K562 (cell line): ENCODE measurements at regions not wholly inside any gene's neighbourhood (a gene's known extent, or its start where the extent isn't known, plus 50 kb on each side); places are given as distances from the start of the nearest gene placed in this dataset.

Experiments
- ATF2 ChIP-seq: sonication (generic); formaldehyde crosslinking; IDR thresholded peaks from 2 replicates; pipeline ENCODE4 v1.8.1; 2022; ENCODE audit warnings: missing genetic modification reagents
- E2F5 ChIP-seq: sonication (generic); formaldehyde crosslinking; IDR thresholded peaks from 2 replicates; pipeline ENCODE4 v1.8.0; 2022; ENCODE audit warnings: mild to moderate bottlenecking, missing genetic modification reagents
- ETV6 ChIP-seq, 3 experiments: fragments of 150-350 bp in 1 of 3; sonication (generic) in 1 of 3; formaldehyde crosslinking in 1 of 3; IDR thresholded peaks; 2 replicates each; pipeline versions ENCODE4 v1.6.1 to v1.8.0; 2014 to 2022; ENCODE audit warnings: borderline replicate concordance in 2 of 3, low read depth in 2 of 3, antibody characterized with exemption in 1 of 3, low read length in 1 of 3, mild to moderate bottlenecking in 1 of 3, missing genetic modification reagents in 1 of 3
- FOXK2 ChIP-seq, 2 experiments: fragments of 450-650 bp; IDR thresholded peaks in 1 of 2; conservative IDR thresholded peaks in 1 of 2; 2 replicates each; pipeline ENCODE4 v1.6.1; 2016; ENCODE audit warnings: low read depth in 2 of 2, mild to moderate bottlenecking in 1 of 2
- GTF3C2 ChIP-seq: IDR thresholded peaks from 3 replicates; pipeline ENCODE4 v1.6.1; 2011; ENCODE audit warnings: borderline replicate concordance, mild to moderate bottlenecking, moderate library complexity; ENCODE audit not compliant: insufficient read length; ENCODE audit errors: extremely low read depth
- HDAC6 ChIP-seq: IDR thresholded peaks from 2 replicates; pipeline ENCODE4 v1.6.1; 2012; ENCODE audit warnings: low read depth, mild to moderate bottlenecking, control low read depth, inconsistent platforms, low read length, moderate library complexity
- HLTF ChIP-seq: fragments of 450-650 bp; IDR thresholded peaks from 2 replicates; pipeline ENCODE4 v1.6.1; 2016
- MAFK ChIP-seq: IDR thresholded peaks from 2 replicates; pipeline ENCODE4 v1.6.1; 2011; ENCODE audit warnings: low read length, improper control_type of control experiment
- POLR2A ChIP-seq: fragments of 450-650 bp; conservative IDR thresholded peaks from 2 replicates; pipeline ENCODE4 v1.6.1; 2016
- RAD21 ChIP-seq, 2 experiments: fragments of 250-450 bp in 1 of 2; fragments of 450-650 bp in 1 of 2; sonication (Bioruptor Pico) in 1 of 2; formaldehyde crosslinking in 1 of 2; IDR thresholded peaks in 1 of 2; conservative IDR thresholded peaks in 1 of 2; 2 replicates each; pipeline versions ENCODE4 v1.4.0 to v1.8.0; 2020 to 2022; ENCODE audit warnings: mild to moderate bottlenecking in 2 of 2, moderate library complexity in 1 of 2
- SMARCC2 ChIP-seq: fragments of 450-650 bp; IDR thresholded peaks from 2 replicates; pipeline ENCODE4 v1.6.1; 2017; ENCODE audit warnings: antibody characterized with exemption, moderate library complexity, mild to moderate bottlenecking, low read depth
- ZBTB43 ChIP-seq: sonication (generic); formaldehyde crosslinking; IDR thresholded peaks from 2 replicates; pipeline ENCODE4 v1.8.0; 2023; ENCODE audit warnings: mild to moderate bottlenecking, missing genetic modification reagents
- TF ChIP-seq, protein P1 (sequence below), 2 experiments: fragments of 450-650 bp in 1 of 2; sonication (generic) in 1 of 2; formaldehyde crosslinking; conservative IDR thresholded peaks; 2 replicates each; pipeline versions ENCODE4 v1.4.0 to v1.8.1; 2020 to 2022; ENCODE audit warnings: mild to moderate bottlenecking in 1 of 2, missing genetic modification reagents in 1 of 2
- TF ChIP-seq, protein P2 (sequence below), 3 experiments: IDR thresholded peaks in 2 of 3; conservative IDR thresholded peaks in 1 of 3; 2 replicates each; pipeline ENCODE4 v1.5.1; 2011 to 2012; ENCODE audit warnings: low read length in 3 of 3, mild to moderate bottlenecking in 3 of 3, control low read depth in 2 of 3, improper control_type of control experiment in 1 of 3, inconsistent platforms in 1 of 3, low read depth in 1 of 3, mixed read lengths in 1 of 3, moderate library complexity in 1 of 3; ENCODE audit not compliant: insufficient read depth in 2 of 3

DNA sequence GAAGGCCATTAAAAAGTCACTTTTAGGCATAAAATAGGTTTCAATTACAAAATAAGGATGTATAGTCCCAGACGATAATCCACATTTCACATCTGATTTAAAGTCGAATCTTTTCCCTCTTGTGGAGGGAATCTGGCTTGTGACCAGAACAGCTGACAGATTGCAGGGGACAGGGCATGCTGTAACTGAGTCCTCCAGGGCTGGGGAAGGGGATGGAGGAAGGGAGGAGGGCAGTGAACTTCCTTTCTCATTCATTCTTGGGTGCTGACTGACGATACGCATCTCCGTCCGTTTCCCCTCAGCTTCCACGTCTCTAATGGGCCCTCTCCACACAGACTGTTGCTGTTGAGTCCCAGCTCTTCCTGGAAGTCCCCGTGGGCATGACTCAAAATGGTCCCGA is 108.1 kb upstream of the CSF3R start:
- TF ChIP-seq ATF2 (CRISPR knock-in tag) = no peak
- TF ChIP-seq, protein P1, sequence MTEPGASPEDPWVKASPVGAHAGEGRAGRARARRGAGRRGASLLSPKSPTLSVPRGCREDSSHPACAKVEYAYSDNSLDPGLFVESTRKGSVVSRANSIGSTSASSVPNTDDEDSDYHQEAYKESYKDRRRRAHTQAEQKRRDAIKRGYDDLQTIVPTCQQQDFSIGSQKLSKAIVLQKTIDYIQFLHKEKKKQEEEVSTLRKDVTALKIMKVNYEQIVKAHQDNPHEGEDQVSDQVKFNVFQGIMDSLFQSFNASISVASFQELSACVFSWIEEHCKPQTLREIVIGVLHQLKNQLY (CRISPR knock-in tag; conservative IDR thresholded peaks at IDR 0.05) = no peak
- TF ChIP-seq, protein P2, sequence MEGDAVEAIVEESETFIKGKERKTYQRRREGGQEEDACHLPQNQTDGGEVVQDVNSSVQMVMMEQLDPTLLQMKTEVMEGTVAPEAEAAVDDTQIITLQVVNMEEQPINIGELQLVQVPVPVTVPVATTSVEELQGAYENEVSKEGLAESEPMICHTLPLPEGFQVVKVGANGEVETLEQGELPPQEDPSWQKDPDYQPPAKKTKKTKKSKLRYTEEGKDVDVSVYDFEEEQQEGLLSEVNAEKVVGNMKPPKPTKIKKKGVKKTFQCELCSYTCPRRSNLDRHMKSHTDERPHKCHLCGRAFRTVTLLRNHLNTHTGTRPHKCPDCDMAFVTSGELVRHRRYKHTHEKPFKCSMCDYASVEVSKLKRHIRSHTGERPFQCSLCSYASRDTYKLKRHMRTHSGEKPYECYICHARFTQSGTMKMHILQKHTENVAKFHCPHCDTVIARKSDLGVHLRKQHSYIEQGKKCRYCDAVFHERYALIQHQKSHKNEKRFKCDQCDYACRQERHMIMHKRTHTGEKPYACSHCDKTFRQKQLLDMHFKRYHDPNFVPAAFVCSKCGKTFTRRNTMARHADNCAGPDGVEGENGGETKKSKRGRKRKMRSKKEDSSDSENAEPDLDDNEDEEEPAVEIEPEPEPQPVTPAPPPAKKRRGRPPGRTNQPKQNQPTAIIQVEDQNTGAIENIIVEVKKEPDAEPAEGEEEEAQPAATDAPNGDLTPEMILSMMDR (IDR thresholded peaks at IDR 0.05 in 2 of 3, conservative IDR thresholded peaks at IDR 0.05 in 1 of 3; ENCODE audit: insufficient read depth in 2 of 3, low read depth in 1 of 3, low read length in 3 of 3) = no peak
- TF ChIP-seq MAFK = no peak
- TF ChIP-seq FOXK2 (conservative IDR thresholded peaks at IDR 0.05 in 1 of 2, IDR thresholded peaks at IDR 0.05 in 1 of 2; ENCODE audit: low read depth in 2 of 2) = no peak
- TF ChIP-seq GTF3C2 = no peak
- TF ChIP-seq ETV6 (IDR thresholded peaks at IDR 0.05; ENCODE audit: borderline replicate concordance in 1 of 2, low read depth in 2 of 2, low read length in 1 of 2) = no peak
- no peak for TF ChIP-seq ETV6 (CRISPR knock-in tag; IDR thresholded peaks at IDR 0.05; ENCODE audit: borderline replicate concordance)
- no peak for TF ChIP-seq HLTF
- TF ChIP-seq HDAC6 = no peak
- TF ChIP-seq ZBTB43 (CRISPR knock-in tag) = no peak
- TF ChIP-seq POLR2A = no peak
- TF ChIP-seq RAD21 (CRISPR knock-in tag; conservative IDR thresholded peaks at IDR 0.05 in 1 of 2, IDR thresholded peaks at IDR 0.05 in 1 of 2) = no peak
- TF ChIP-seq E2F5 (CRISPR knock-in tag) = no peak
- TF ChIP-seq SMARCC2 = no peak
